ENCODE measurements at regions not wholly inside any gene's neighbourhood (a gene's known extent, or its start where the extent isn't known, plus 50 kb on each side); places are given as distances from the start of the nearest gene placed in this dataset.
"Not testable (repeated sequence)": the region's sequence is repeated elsewhere in the genome, so short reads cannot be mapped to it uniquely, and the experiment has no call there.

GRCh38 chr1:181202986-181203555 is 114.6 kb downstream of the IER5 start:
- no peak for DNase-seq (ENCODE audit: low read depth in 2 of 2)

DNA sequence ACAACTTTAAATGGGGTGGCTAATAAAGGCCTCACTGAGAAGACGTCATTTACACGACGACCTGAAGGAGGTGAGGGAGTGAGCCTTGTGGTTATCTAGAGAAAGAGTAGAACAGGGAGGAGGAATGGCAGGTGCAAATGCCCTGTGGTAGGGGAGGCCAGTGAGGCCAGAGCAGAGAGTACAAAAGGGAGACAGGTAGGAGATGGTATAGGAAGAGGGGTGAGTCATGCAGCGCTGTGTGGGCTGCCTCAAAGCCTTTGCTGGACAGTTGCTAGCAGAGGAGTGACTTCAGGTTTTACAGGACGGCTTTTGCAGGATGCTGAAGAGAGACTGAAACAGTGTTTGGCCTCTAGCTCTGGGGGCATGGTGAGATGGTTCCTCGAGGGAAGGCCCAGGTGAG is 116.0 kb downstream of the IER5 start:
- no peak for DNase-seq (ENCODE audit: low read depth in 2 of 2)

DNA sequence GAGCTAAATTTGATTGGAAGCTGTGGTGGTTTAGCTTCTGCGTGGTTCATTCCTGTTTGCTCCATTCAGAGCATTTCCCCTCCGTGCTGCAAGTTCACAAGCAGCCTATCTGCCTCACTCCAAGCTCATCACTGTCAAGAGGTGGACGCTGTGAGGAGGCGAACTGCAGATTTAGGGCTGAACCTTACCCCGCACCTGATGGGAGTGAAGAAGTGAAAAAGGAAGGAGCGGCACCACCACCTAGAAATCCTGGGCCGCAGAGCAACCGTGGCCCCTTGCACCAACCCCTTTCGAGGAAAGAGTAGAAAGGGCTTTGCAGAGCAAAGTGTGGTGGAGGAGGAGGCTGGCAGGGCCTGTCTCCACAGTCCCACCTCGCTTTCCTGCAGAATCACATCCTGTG is 117.4 kb downstream of the IER5 start:
- DNase-seq (ENCODE audit: low read depth in 2 of 2): no peak

DNA sequence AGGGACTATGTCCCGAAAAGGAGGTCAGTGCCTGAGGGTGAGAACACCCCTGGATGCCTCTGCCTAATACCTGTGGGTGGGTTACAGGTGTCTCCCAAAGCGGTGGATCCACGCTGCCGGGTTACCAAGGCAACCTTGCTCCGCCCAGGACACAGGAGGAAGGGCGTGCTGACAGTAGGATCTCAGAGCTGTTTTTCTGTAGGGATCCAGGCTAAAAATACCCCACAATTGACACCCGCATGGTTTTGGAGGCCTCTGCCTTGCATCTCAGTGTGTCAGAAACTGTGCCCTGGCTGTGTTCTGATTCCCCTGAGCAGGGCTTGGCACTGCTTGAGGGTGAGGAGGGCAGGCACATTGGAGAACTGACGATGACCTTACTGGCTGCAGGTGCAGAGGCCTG is 118.0 kb downstream of the IER5 start:
- no peak for DNase-seq (ENCODE audit: low read depth in 2 of 2)

DNA sequence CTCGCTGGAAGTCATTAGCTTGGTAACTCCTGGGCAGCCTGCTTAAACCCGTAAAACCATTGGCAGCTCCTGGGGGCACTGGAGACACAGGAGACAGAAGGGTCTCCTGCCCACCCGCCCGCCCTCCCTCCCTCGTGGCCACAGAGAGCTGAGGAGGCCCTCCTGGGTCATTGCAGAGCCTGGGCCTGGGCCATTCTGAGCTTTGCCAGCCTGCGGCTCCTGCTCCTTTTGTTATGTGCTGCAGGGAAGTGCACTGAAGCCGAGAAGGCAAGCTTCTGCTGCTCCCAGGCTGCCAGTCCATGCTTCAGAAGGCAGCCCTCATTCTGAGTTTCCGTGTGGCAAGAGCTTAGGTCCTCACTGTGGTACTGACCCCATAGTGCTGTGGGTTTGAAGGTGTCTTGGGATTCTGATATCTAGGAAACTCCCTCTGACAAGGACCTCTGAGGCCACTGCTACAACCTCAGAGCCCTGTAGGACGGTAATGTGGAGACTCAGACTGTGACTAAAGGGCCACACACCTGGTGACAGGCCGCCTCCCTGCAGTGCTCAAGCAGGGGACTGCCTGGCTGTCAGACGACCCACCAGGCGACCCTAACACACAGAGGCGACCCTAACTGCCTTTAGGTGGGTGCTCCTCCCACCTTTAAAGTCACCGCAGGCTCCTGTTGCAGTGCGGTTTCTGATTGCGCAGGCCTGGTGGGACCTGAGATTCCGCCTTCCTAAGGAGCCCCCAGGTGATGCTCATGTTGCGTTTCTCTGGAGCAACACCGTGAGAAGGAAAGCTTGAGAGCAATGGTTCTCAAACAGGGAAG is 118.7 kb downstream of the IER5 start:
- DNase-seq (ENCODE audit: low read depth in 2 of 2): no peak

- no peak for DNase-seq (ENCODE audit: low read depth in 2 of 2)
Measured at GRCh38 chr1:181208083-181208482, 119.6 kb downstream of the IER5 start.

- DNase-seq (ENCODE audit: low read depth in 2 of 2): no peak
Measured at GRCh38 chr1:181208967-181209366, 120.5 kb downstream of the IER5 start.

DNA sequence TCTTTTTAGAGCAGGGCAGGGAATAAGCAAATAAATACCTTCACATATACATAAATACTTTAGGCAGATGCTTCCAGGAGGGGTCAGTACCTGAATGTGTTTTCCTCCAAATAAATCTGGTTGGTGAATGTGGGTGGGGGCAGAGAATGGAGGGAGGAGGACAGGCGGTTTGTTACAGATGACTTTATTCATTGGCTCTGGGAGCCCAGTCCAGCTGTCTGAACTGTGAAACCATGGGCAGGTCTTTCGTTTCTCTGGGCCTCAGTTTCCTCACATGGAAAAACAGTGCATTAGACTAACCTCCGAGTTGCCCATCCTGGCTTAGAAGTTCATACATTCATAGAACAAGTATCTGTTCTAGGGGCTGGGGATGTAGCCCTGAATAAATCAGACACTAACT is 124.6 kb downstream of the IER5 start:
- no peak for DNase-seq (ENCODE audit: low read depth in 2 of 2)

- no peak for DNase-seq (ENCODE audit: low read depth in 2 of 2)
Measured at GRCh38 chr1:181216591-181216994, 128.1 kb downstream of the IER5 start.

- DNase-seq (ENCODE audit: low read depth in 2 of 2): no peak
Measured at GRCh38 chr1:181219938-181220337, 131.4 kb downstream of the IER5 start.

DNA sequence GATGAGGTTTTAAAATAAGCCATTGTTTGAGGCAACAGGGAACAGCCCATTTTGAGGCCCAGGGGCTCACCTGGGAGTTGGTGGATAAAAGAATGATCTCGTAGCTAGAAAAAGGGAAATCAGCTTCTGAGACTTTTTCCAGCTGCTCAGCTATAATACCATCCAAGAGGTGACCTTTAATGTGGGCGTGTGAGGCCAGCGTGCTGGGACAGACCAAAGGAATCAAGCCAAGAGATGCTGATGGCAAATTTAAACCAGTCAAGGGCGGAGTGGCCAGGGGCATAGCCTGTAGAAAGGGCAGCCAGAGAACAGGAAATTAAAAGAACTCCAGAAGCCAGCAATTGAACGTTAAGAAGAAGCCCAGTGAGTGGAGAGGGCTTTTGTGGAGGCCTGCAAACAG is 132.6 kb downstream of the IER5 start:
- no peak for DNase-seq (ENCODE audit: low read depth in 2 of 2)

GRCh38 chr1:181222972-181223505 is 134.5 kb downstream of the IER5 start:
- DNase-seq (ENCODE audit: low read depth in 2 of 2): no peak

DNA sequence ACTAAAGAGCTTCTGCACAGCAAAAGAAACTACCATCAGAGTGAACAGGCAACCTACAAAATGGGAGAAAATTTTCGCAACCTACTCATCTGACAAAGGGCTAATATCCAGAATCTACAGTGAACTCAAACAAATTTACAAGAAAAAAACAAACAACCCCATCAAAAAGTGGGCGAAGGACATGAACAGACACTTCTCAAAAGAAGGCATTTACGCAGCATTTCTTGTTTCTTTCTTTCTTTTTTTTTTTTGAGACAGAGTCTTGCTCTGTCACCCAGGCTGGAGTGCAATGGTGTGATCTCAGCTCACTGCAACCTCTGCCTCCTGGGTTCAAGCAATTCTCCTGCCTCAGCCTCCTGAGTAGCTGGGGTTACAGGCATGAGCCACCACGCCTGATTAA is 138.2 kb downstream of the IER5 start:
- not testable (repeated sequence) for DNase-seq (ENCODE audit: low read depth in 2 of 2)

DNA sequence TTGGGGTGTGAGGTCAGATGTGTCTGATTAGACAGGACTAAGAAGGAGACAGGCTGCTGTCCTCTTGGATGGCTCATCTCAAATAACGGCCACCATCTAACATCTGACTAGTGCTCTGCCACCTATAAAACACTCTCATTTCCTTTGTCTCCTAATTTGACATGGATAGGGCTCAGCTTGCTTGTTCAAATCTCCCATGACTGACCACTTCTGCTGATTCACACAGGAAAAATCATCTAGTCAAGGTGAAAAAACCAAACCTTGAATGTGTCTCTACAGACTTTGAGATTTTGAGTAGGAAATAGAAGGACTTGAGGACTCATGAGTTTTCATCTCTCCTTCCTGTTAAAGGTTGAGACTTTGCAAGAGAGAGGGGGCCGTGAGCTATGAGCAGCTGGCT is 150.6 kb downstream of the IER5 start:
- DNase-seq (ENCODE audit: low read depth in 2 of 2): no peak

- DNase-seq (ENCODE audit: low read depth in 2 of 2): not testable (repeated sequence)
Measured at GRCh38 chr1:181246320-181246719, 157.8 kb downstream of the IER5 start.

DNA sequence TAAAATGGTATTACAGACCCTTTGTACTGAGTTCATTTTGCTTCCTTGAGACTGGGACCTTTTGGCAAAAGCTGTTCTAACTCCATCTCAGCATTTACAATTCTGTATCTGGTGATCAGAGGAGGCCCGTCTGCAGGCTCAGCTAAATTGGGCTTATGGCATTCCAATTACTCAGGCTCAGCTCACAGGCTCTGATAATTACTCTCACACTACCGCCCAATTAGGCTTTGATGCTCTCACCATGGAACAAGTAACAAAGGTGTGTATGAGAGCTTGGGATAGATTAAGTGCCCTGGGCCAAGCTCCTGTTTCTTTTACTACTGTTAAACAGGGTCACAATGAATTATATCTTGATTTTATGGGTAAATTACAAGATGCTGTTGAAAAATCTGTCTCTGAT is 159.9 kb downstream of the IER5 start:
- DNase-seq (ENCODE audit: low read depth in 2 of 2): not testable (repeated sequence)

- no peak for DNase-seq (ENCODE audit: low read depth in 2 of 2)
Measured at GRCh38 chr1:181249186-181249585, 160.7 kb downstream of the IER5 start.

- DNase-seq (ENCODE audit: low read depth in 2 of 2): no peak
Measured at GRCh38 chr1:181250038-181250437, 161.5 kb downstream of the IER5 start.

GRCh38 chr1:181251001-181251712 is 162.7 kb downstream of the IER5 start:
- no peak for DNase-seq (ENCODE audit: low read depth in 2 of 2)

DNA sequence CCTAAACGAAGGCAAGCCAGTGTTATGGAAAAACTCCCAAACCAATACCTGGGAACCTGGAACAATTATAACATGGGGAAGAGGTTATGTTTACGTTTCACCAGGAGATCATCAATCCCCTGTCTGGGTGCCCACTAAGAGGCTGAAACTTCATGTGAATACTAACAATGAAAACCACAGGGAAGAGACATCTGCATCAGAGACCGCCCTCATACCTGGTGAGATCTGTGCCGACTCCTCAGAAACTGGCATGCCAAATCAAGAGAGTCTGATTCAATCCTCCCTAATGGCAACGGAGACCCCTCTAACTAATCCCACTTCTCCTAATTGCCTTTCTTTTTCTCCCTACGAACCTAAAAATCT is 163.2 kb downstream of the IER5 start:
- no peak for DNase-seq (ENCODE audit: low read depth in 2 of 2)

DNA sequence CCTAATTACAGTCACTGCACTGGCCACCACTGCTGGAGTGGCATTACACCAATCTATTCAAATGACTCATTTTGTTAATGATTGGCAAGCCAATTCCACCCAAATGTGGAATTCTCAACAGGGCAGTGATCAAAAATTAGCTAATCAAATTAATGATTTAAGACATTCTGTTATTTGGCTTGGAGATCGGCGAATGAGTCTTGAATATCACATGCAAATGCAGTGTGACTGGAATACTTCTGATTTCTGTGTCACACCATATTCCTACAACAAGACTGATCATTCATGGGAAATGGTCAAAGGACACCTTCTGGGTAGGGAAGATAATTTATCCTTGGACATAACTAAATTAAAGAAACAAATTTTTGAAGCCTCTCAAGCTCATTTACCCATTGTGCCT is 165.1 kb downstream of the IER5 start:
- not testable (repeated sequence) for DNase-seq (ENCODE audit: low read depth in 2 of 2)

- no peak for DNase-seq (ENCODE audit: low read depth in 2 of 2)
Measured at GRCh38 chr1:181255270-181255929, 166.9 kb downstream of the IER5 start.
